Left ventricle myocardium inferior (tissue), 1 donor: ENCODE measurements at regions not wholly inside any gene's neighbourhood (a gene's known extent, or its start where the extent isn't known, plus 50 kb on each side); places are given as distances from the start of the nearest gene placed in this dataset.

Experiments
- DNase-seq: peaks from one replicate; pipeline ENCODE4 v3.0.0-alpha.2; 2020
- H3K27ac ChIP-seq: fragments of 200-600 bp; replicated peaks from 2 replicates; pipeline ENCODE4 v1.8.0; 2021
- H3K27me3 ChIP-seq: fragments of 200-600 bp; 2 replicates; pipeline ENCODE4 v1.8.0; 2021; ENCODE audit warnings: low read depth
- H3K36me3 ChIP-seq: fragments of 200-600 bp; 2 replicates; pipeline ENCODE4 v1.8.0; 2021
- H3K4me1 ChIP-seq: fragments of 200-600 bp; 2 replicates; pipeline ENCODE4 v1.8.0; 2021
- H3K4me3 ChIP-seq: fragments of 200-600 bp; 2 replicates; pipeline ENCODE4 v1.8.0; 2021; ENCODE audit warnings: mild to moderate bottlenecking, moderate library complexity
- H3K9me3 ChIP-seq: fragments of 200-600 bp; replicated peaks from 2 replicates; pipeline ENCODE4 v1.8.0; 2021
- CTCF ChIP-seq: fragments of 200-600 bp; IDR thresholded peaks from 2 replicates; pipeline ENCODE4 v1.8.0; 2021; ENCODE audit warnings: antibody characterized with exemption, mild to moderate bottlenecking, borderline replicate concordance
- intact Hi-C: fragments of 100-400 bp; cut with micrococcal nuclease; formaldehyde crosslinking; loops from one replicate; pipeline ENCODE4 v1.11.0; 2022
- donor health status: DM: no; HTN: yes; CAD: no; lungs with severe emphysema.

GRCh38 chr2:158006961-158007719 is 94.5 kb upstream of the UPP2 start:
- H3K27ac ChIP-seq: no peak overlapping the region
- H3K27me3 ChIP-seq: no peaks in the 10 kb centered on the region
- intact Hi-C loops: loop anchor here (5.0 to 10.0 kb wide), 2 partner anchors 225 to 512 kb away; no protein-coding TSS in a partner anchor
- peaks cover 6% of the 10 kb centered on the region for H3K4me1 ChIP-seq
- DNase-seq: no peak
- no peaks in the 10 kb centered on the region for H3K9me3 ChIP-seq
- no peak overlapping the region for H3K4me3 ChIP-seq
- no peak for TF ChIP-seq CTCF
- no peaks in the 10 kb centered on the region for H3K36me3 ChIP-seq

GRCh38 chr2:158004126-158004764 is 97.4 kb upstream of the UPP2 start:
- no peaks in the 10 kb centered on the region for H3K4me1 ChIP-seq
- H3K4me3 ChIP-seq: no peak overlapping the region
- TF ChIP-seq CTCF: no peak
- H3K27ac ChIP-seq: no peak overlapping the region
- H3K27me3 ChIP-seq: no peaks in the 10 kb centered on the region
- H3K9me3 ChIP-seq: peaks cover 2% of the 10 kb centered on the region
- H3K36me3 ChIP-seq: no peaks in the 10 kb centered on the region
- DNase-seq: no peak
- intact Hi-C loops: loop anchor here (10.0 kb wide), 1 partner anchor 509 kb away; no protein-coding TSS in a partner anchor

- no peak for TF ChIP-seq CTCF
- Histone ChIP-seq H3K9me3 (peaks cover 8% of the 10 kb centered on the region), H3K4me1 (no peaks in the 10 kb centered on the region), H3K4me3 (no peak overlapping the region), H3K36me3 (no peaks in the 10 kb centered on the region), H3K27me3 (no peaks in the 10 kb centered on the region), H3K27ac (no peak overlapping the region)
- intact Hi-C loops: loop anchor here (10.0 kb wide), 1 partner anchor 507 kb away; no protein-coding TSS in a partner anchor
- no peak for DNase-seq
These were observed 99.6 kb upstream of the UPP2 start for GRCh38 chr2:158002079-158002478.

- DNase-seq: no peak
- Histone ChIP-seq H3K9me3 (peaks cover 8% of the 10 kb centered on the region), H3K27ac (no peak overlapping the region), H3K4me1 (no peaks in the 10 kb centered on the region), H3K4me3 (no peak overlapping the region), H3K27me3 (no peaks in the 10 kb centered on the region), H3K36me3 (no peaks in the 10 kb centered on the region)
- intact Hi-C loops: no loop called here
- no peak for TF ChIP-seq CTCF
These were observed 104.9 kb upstream of the UPP2 start for GRCh38 chr2:157996799-157997198.

- peaks cover 8% of the 10 kb centered on the region for H3K9me3 ChIP-seq
- H3K4me3 ChIP-seq: no peak overlapping the region
- intact Hi-C loops: no loop called here
- H3K27me3 ChIP-seq: no peaks in the 10 kb centered on the region
- no peak for TF ChIP-seq CTCF
- no peak for DNase-seq
- H3K4me1 ChIP-seq: no peaks in the 10 kb centered on the region
- no peak overlapping the region for H3K27ac ChIP-seq
- H3K36me3 ChIP-seq: no peaks in the 10 kb centered on the region
These were observed 106.6 kb upstream of the UPP2 start for GRCh38 chr2:157995117-157995516.
